ENCODE measurements at regions not wholly inside any gene's neighbourhood (a gene's known extent, or its start where the extent isn't known, plus 50 kb on each side); places are given as distances from the start of the nearest gene placed in this dataset.
"Not testable (repeated sequence)": the region's sequence is repeated elsewhere in the genome, so short reads cannot be mapped to it uniquely, and the experiment has no call there.

- no peak for DNase-seq
These were observed 76.7 kb downstream of the RIN2 start for GRCh38 chr20:19834783-19835182.

- DNase-seq: no peak
These were observed 77.6 kb downstream of the RIN2 start for GRCh38 chr20:19835533-19836222.

GRCh38 chr20:19838468-19838867 lies 80.4 kb downstream of the RIN2 start:
- DNase-seq: no peak

- DNase-seq: no peak
These were observed 81.0 kb downstream of the RIN2 start for GRCh38 chr20:19839053-19839452.

- no peak for DNase-seq
These were observed 82.2 kb downstream of the RIN2 start for GRCh38 chr20:19840111-19840710.

- DNase-seq: no peak
These were observed 83.7 kb downstream of the RIN2 start for GRCh38 chr20:19841740-19842139.

GRCh38 chr20:19844850-19845249 lies 86.8 kb downstream of the RIN2 start:
- not testable (repeated sequence) for DNase-seq

GRCh38 chr20:19847383-19847782 lies 89.3 kb downstream of the RIN2 start:
- DNase-seq: no peak

- peak; percentile 81 for DNase-seq
These were observed 91.5 kb downstream of the RIN2 start for GRCh38 chr20:19849341-19850197.

GRCh38 chr20:19850198-19850533 lies 92.1 kb downstream of the RIN2 start:
- DNase-seq: peak; percentile 70

- peak; percentile 44 for DNase-seq
These were observed 93.8 kb downstream of the RIN2 start for GRCh38 chr20:19851861-19852260.

GRCh38 chr20:19855416-19855815 lies 97.4 kb downstream of the RIN2 start:
- no peak for DNase-seq

- DNase-seq: peak; percentile 54
These were observed 100.7 kb downstream of the RIN2 start for GRCh38 chr20:19858466-19859371.

- DNase-seq: no peak
These were observed 101.4 kb downstream of the RIN2 start for GRCh38 chr20:19859444-19859843.

GRCh38 chr20:19860737-19861136 lies 102.7 kb downstream of the RIN2 start:
- DNase-seq: no peak

GRCh38 chr20:19861147-19861759 lies 103.2 kb downstream of the RIN2 start:
- DNase-seq: no peak

- no peak for DNase-seq
These were observed 106.1 kb downstream of the RIN2 start for GRCh38 chr20:19864130-19864529.

- no peak for DNase-seq
These were observed 108.0 kb downstream of the RIN2 start for GRCh38 chr20:19866070-19866469.

GRCh38 chr20:19867074-19867473 lies 109.0 kb downstream of the RIN2 start:
- no peak for DNase-seq

GRCh38 chr20:19867940-19868371 lies 109.9 kb downstream of the RIN2 start:
- peak; percentile 86 for DNase-seq

- peak; percentile 37 for DNase-seq
These were observed 110.4 kb downstream of the RIN2 start for GRCh38 chr20:19868441-19868840.

- DNase-seq: no peak
These were observed 113.9 kb downstream of the RIN2 start for GRCh38 chr20:19872001-19872400.
